ENCODE measurements at regions not wholly inside any gene's neighbourhood (a gene's known extent, or its start where the extent isn't known, plus 50 kb on each side); places are given as distances from the start of the nearest gene placed in this dataset.
"Not testable (repeated sequence)": the region's sequence is repeated elsewhere in the genome, so short reads cannot be mapped to it uniquely, and the experiment has no call there.

DNA sequence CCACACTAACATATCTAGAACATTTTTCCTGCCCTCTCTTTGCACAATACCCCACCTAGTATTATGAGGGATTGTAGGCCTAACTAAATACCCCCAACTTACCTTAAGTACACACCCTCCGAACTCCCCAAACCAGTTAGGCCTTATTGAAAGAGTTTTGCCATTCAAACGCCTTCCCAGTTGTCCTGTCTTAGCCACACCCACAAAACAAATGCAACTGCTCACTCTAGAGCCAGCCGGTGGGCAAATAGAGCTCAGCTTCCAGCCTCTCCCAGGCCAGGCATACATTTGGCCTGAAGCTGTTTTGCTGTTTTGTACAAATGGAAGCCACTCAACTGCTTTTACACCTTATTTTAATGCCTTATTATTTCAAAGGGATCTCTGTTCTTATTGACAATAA is 224.2 kb upstream of the RUNX1 start:
- BruUV-seq (replicated peaks), result no TSS peak
- in situ Hi-C loops (cut with HindIII; ENCODE audit: low pct_unique_long_range_greater_than_20kb, low sequenced_read_pairs) (no loop called here), intact Hi-C loops (cut with micrococcal nuclease; ENCODE audit: unreplicated experiment) (no loop called here)
- Histone ChIP-seq H3K4me1 (ENCODE audit: control insufficient read depth, insufficient read depth, low read length) (no peaks in the 10 kb centered on the region), H3K27ac (ENCODE audit: low read length) (no peak overlapping the region), H3K9me3 (ENCODE audit: control insufficient read depth, insufficient read depth, low read depth, low read length) (no peaks in the 10 kb centered on the region), H3K27me3 (ENCODE audit: control insufficient read depth, insufficient read depth, low read length) (no peaks in the 10 kb centered on the region), H3K36me3 (ENCODE audit: control insufficient read depth, insufficient read depth, low read length) (no peaks in the 10 kb centered on the region), H3K4me3 (ENCODE audit: low read depth in 2 of 2, low read length in 2 of 2) (no peak overlapping the region)
- CTCF ChIA-PET, result no interaction called here
- no peak for DNase-seq (ENCODE audit: low read depth, low spot score)
- TF ChIP-seq, protein P1, sequence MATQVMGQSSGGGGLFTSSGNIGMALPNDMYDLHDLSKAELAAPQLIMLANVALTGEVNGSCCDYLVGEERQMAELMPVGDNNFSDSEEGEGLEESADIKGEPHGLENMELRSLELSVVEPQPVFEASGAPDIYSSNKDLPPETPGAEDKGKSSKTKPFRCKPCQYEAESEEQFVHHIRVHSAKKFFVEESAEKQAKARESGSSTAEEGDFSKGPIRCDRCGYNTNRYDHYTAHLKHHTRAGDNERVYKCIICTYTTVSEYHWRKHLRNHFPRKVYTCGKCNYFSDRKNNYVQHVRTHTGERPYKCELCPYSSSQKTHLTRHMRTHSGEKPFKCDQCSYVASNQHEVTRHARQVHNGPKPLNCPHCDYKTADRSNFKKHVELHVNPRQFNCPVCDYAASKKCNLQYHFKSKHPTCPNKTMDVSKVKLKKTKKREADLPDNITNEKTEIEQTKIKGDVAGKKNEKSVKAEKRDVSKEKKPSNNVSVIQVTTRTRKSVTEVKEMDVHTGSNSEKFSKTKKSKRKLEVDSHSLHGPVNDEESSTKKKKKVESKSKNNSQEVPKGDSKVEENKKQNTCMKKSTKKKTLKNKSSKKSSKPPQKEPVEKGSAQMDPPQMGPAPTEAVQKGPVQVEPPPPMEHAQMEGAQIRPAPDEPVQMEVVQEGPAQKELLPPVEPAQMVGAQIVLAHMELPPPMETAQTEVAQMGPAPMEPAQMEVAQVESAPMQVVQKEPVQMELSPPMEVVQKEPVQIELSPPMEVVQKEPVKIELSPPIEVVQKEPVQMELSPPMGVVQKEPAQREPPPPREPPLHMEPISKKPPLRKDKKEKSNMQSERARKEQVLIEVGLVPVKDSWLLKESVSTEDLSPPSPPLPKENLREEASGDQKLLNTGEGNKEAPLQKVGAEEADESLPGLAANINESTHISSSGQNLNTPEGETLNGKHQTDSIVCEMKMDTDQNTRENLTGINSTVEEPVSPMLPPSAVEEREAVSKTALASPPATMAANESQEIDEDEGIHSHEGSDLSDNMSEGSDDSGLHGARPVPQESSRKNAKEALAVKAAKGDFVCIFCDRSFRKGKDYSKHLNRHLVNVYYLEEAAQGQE (IDR thresholded peaks at IDR 0.05; ENCODE audit: insufficient read depth in 1 of 2, low read depth in 2 of 2, low read length in 1 of 2), result no peak
- no peak for TF ChIP-seq TCF7L2 (IDR thresholded peaks at IDR 0.05; ENCODE audit: low read depth, low read length)
- TF ChIP-seq, protein P2, sequence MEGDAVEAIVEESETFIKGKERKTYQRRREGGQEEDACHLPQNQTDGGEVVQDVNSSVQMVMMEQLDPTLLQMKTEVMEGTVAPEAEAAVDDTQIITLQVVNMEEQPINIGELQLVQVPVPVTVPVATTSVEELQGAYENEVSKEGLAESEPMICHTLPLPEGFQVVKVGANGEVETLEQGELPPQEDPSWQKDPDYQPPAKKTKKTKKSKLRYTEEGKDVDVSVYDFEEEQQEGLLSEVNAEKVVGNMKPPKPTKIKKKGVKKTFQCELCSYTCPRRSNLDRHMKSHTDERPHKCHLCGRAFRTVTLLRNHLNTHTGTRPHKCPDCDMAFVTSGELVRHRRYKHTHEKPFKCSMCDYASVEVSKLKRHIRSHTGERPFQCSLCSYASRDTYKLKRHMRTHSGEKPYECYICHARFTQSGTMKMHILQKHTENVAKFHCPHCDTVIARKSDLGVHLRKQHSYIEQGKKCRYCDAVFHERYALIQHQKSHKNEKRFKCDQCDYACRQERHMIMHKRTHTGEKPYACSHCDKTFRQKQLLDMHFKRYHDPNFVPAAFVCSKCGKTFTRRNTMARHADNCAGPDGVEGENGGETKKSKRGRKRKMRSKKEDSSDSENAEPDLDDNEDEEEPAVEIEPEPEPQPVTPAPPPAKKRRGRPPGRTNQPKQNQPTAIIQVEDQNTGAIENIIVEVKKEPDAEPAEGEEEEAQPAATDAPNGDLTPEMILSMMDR (IDR thresholded peaks at IDR 0.05), result no peak
- TF ChIP-seq SIN3A (IDR thresholded peaks at IDR 0.05; ENCODE audit: borderline replicate concordance, insufficient read depth, low read depth, low read length), result no peak
- no peak for TF ChIP-seq POLR2AphosphoS5 (IDR thresholded peaks at IDR 0.05; ENCODE audit: low read depth, low read length)
- no peak for ATAC-seq
- POLR2A ChIA-PET, result no interaction called here

DNA sequence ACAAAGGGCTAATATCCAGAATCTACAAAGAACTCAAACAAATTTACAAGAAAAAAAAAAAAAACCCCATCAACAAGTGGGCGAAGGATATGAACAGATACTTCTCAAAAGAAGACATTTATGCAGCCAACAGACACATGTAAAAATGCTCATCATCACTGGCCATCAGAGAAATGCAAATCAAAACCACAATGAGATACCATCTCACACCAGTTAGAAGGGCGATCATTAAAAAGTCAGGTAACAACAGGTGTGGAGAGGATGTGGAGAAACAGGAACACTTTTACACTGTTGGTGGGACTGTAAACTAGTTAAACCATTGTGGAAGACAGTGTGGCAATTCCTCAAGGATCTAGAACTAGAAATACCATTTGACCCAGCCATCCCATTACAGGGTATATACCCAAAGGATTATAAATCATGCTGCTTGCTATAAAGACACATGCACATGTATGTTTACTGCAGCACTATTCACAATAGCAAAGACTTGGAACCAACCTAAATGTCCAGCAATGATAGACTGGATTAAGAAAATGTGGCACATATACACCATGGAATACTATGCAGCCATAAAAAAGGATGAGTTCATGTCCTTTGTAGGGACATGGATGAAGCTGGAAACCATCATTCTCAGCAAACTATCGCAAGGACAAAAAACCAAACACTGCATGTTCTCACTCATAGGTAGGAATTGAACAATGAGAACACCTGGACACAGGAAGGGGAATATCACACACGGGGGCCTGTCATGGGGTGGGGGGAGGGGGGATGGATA is 222.4 kb upstream of the RUNX1 start:
- H3K36me3 ChIP-seq (ENCODE audit: control insufficient read depth, insufficient read depth, low read length); H3K27me3 ChIP-seq (ENCODE audit: control insufficient read depth, insufficient read depth, low read length); intact Hi-C loops (cut with micrococcal nuclease; ENCODE audit: unreplicated experiment); H3K27ac ChIP-seq (ENCODE audit: low read length); in situ Hi-C loops (cut with HindIII; ENCODE audit: low pct_unique_long_range_greater_than_20kb, low sequenced_read_pairs); DNase-seq (ENCODE audit: low read depth, low spot score); H3K9me3 ChIP-seq (ENCODE audit: control insufficient read depth, insufficient read depth, low read depth, low read length); H3K4me3 ChIP-seq (ENCODE audit: low read depth in 2 of 2, low read length in 2 of 2); CTCF ChIA-PET; H3K4me1 ChIP-seq (ENCODE audit: control insufficient read depth, insufficient read depth, low read length); BruUV-seq (replicated peaks); POLR2A ChIA-PET; ATAC-seq: not testable (repeated sequence)

DNA sequence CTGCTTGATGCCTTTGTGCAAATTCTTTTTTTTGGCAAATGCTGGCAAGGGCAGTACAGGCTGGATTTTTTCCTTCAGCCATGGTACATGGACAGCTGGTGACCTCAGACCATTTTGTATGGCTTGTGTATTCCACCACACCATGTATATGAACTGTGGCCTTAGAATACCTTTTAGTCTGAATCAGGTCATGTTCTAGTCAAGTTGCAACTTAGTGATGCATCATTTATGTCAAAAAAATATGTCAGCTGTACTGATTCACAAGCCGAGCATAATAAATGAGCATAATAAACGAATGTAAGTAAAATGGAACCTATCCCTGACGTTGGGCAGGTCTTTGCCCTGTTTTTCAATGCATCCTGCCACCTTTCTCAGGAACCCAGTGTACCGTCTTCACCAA is 219.7 kb upstream of the RUNX1 start:
- in situ Hi-C loops (cut with HindIII; ENCODE audit: low pct_unique_long_range_greater_than_20kb, low sequenced_read_pairs), result no loop called here
- no peak overlapping the region for H3K4me3 ChIP-seq (ENCODE audit: low read depth in 2 of 2, low read length in 2 of 2)
- no TSS peak for BruUV-seq (replicated peaks)
- no peaks in the 10 kb centered on the region for H3K27me3 ChIP-seq (ENCODE audit: control insufficient read depth, insufficient read depth, low read length)
- ATAC-seq, result no peak
- no peaks in the 10 kb centered on the region for H3K9me3 ChIP-seq (ENCODE audit: control insufficient read depth, insufficient read depth, low read depth, low read length)
- TF ChIP-seq, protein P1 (IDR thresholded peaks at IDR 0.05; ENCODE audit: insufficient read depth in 1 of 2, low read depth in 2 of 2, low read length in 1 of 2), result no peak
- no peak for TF ChIP-seq TCF7L2 (IDR thresholded peaks at IDR 0.05; ENCODE audit: low read depth, low read length)
- no peak for TF ChIP-seq SIN3A (IDR thresholded peaks at IDR 0.05; ENCODE audit: borderline replicate concordance, insufficient read depth, low read depth, low read length)
- TF ChIP-seq, protein P2 (IDR thresholded peaks at IDR 0.05), result no peak
- no peak for TF ChIP-seq POLR2AphosphoS5 (IDR thresholded peaks at IDR 0.05; ENCODE audit: low read depth, low read length)
- ChIA-PET POLR2A (no interaction called here), CTCF (no interaction called here)
- no peak overlapping the region for H3K27ac ChIP-seq (ENCODE audit: low read length)
- H3K4me1 ChIP-seq (ENCODE audit: control insufficient read depth, insufficient read depth, low read length), result peaks cover 10% of the 10 kb centered on the region; the same call in 1 of the 2 replicates
- DNase-seq (ENCODE audit: low read depth, low spot score), result no peak
- H3K36me3 ChIP-seq (ENCODE audit: control insufficient read depth, insufficient read depth, low read length), result no peaks in the 10 kb centered on the region
- intact Hi-C loops (cut with micrococcal nuclease; ENCODE audit: unreplicated experiment), result no loop called here
